CD14-positive monocyte (primary cell): ENCODE measurements at regions not wholly inside any gene's neighbourhood (a gene's known extent, or its start where the extent isn't known, plus 50 kb on each side); places are given as distances from the start of the nearest gene placed in this dataset.
"Not testable (repeated sequence)": the region's sequence is repeated elsewhere in the genome, so short reads cannot be mapped to it uniquely, and the experiment has no call there.

Source experiments
- DNase-seq, 3 donors: peaks; one replicate each; pipeline ENCODE4 v3.0.0-alpha.2; 2011 to 2022
- H2AFZ ChIP-seq: 2 replicates; pipeline ENCODE4 v1.6.0; 2012; ENCODE audit warnings: mild to moderate bottlenecking, low read depth, low read length, inconsistent platforms; ENCODE audit not compliant: insufficient read depth, poor library complexity, severe bottlenecking
- H3K27ac ChIP-seq, 2 donors: 1 replicate in 1 of 2; 2 replicates in 1 of 2; pipeline ENCODE4 v1.5.1; 2012 to 2013; ENCODE audit warnings: low read length in 2 of 2, control low read depth in 1 of 2, inconsistent platforms in 1 of 2, low read depth in 1 of 2, mild to moderate bottlenecking in 1 of 2
- H3K27me3 ChIP-seq, 2 donors: one replicate each; pipeline versions ENCODE4 v1.6.0 to v1.6.1; 2011 to 2013; ENCODE audit warnings: low read length in 2 of 2; ENCODE audit not compliant: control insufficient read depth in 2 of 2, insufficient read depth in 2 of 2
- H3K36me3 ChIP-seq, 2 donors: replicated peaks in 1 of 2; 1 replicate in 1 of 2; 2 replicates in 1 of 2; pipeline versions ENCODE4 v1.5.1 to v1.6.1; 2012 to 2013; ENCODE audit warnings: low read length in 2 of 2, control low read depth in 1 of 2, inconsistent platforms in 1 of 2, mild to moderate bottlenecking in 1 of 2; ENCODE audit not compliant: insufficient read depth in 2 of 2, control insufficient read depth in 1 of 2
- H3K4me1 ChIP-seq, 2 donors: 1 replicate in 1 of 2; 2 replicates in 1 of 2; pipeline versions ENCODE4 v1.5.1 to v1.6.1; 2012 to 2013; ENCODE audit warnings: low read length in 2 of 2, control low read depth in 1 of 2, inconsistent platforms in 1 of 2, mild to moderate bottlenecking in 1 of 2, moderate library complexity in 1 of 2; ENCODE audit not compliant: insufficient read depth in 2 of 2, control insufficient read depth in 1 of 2
- H3K4me2 ChIP-seq: replicated peaks from 2 replicates; pipeline ENCODE3; 2012; ENCODE audit warnings: low read length, moderate library complexity, mild to moderate bottlenecking; ENCODE audit not compliant: poor library complexity, severe bottlenecking; ENCODE audit errors: extremely low read depth
- H3K4me3 ChIP-seq, 3 experiments: fragments of 200-600 bp in 1 of 3; sonication (generic) in 1 of 3; replicated peaks in 1 of 3; 1 replicate in 2 of 3; 2 replicates in 1 of 3; pipeline ENCODE4 v1.5.1; 2011 to 2013; ENCODE audit warnings: low read length in 3 of 3, mild to moderate bottlenecking in 3 of 3, control low read depth in 2 of 3, low read depth in 2 of 3, inconsistent platforms in 1 of 3, moderate library complexity in 1 of 3
- H3K79me2 ChIP-seq: 2 replicates; pipeline ENCODE4 v1.6.0; 2012; ENCODE audit warnings: mild to moderate bottlenecking, control low read depth, inconsistent platforms, low read length, moderate library complexity; ENCODE audit not compliant: insufficient read depth
- H3K9ac ChIP-seq: 2 replicates; pipeline ENCODE4 v1.6.0; 2017; ENCODE audit warnings: low read length, mild to moderate bottlenecking; ENCODE audit not compliant: insufficient read depth, poor library complexity, severe bottlenecking
- H3K9me3 ChIP-seq, 2 donors: replicated peaks in 1 of 2; 1 replicate in 1 of 2; 2 replicates in 1 of 2; pipeline versions ENCODE4 v1.5.1 to v1.6.1; 2012 to 2013; ENCODE audit warnings: low read length in 2 of 2, control low read depth in 1 of 2; ENCODE audit not compliant: control insufficient read depth in 1 of 2, insufficient read depth in 1 of 2
- H4K20me1 ChIP-seq: 2 replicates; pipeline ENCODE4 v1.6.0; 2012; ENCODE audit warnings: mild to moderate bottlenecking, low read length, control low read depth, moderate library complexity; ENCODE audit not compliant: insufficient read depth
- H3K27ac Mint-ChIP-seq, 7 donors: one replicate each; pipeline ENCODE4 v1.8.0; 2020; ENCODE audit warnings: mild to moderate bottlenecking in 7 of 7, mixed read lengths in 7 of 7, moderate library complexity in 6 of 7, inconsistent platforms in 2 of 7
- H3K27me3 Mint-ChIP-seq, 3 donors: one replicate each; pipeline ENCODE4 v1.8.0; 2021 to 2022; ENCODE audit warnings: low read depth in 3 of 3, mild to moderate bottlenecking in 3 of 3, mixed read lengths in 3 of 3, moderate library complexity in 3 of 3, inconsistent platforms in 1 of 3
- H3K36me3 Mint-ChIP-seq, 2 donors: one replicate each; pipeline ENCODE4 v1.8.0; 2020; ENCODE audit warnings: mixed read lengths in 2 of 2, inconsistent platforms in 1 of 2, mild to moderate bottlenecking in 1 of 2
- H3K4me1 Mint-ChIP-seq: one replicate; pipeline ENCODE4 v1.8.0; 2020; ENCODE audit warnings: mild to moderate bottlenecking, mixed read lengths
- H3K4me3 Mint-ChIP-seq, 2 donors: one replicate each; pipeline ENCODE4 v1.8.0; 2020; ENCODE audit warnings: mild to moderate bottlenecking in 2 of 2, mixed read lengths in 2 of 2, moderate library complexity in 1 of 2
- H3K9me3 Mint-ChIP-seq, 7 donors: one replicate each; pipeline ENCODE4 v1.8.0; 2020 to 2022; ENCODE audit warnings: mixed read lengths in 7 of 7, mild to moderate bottlenecking in 6 of 7, moderate library complexity in 6 of 7, inconsistent platforms in 2 of 7
- CTCF ChIP-seq: fragments of 200-600 bp; IDR thresholded peaks from one replicate; pipeline ENCODE4 v1.8.0; 2022; ENCODE audit warnings: antibody characterized with exemption, mild to moderate bottlenecking
- WGBS: methylation state at CpG from one replicate; pipeline ENCODE4 v1.1.5; 2013; ENCODE audit warnings: missing lambda C conversion rate; ENCODE audit not compliant: insufficient coverage; 5-methylcytosine and 5-hydroxymethylcytosine counted together
- intact Hi-C, 2 donors: fragments of 100-400 bp; cut with micrococcal nuclease; formaldehyde crosslinking; loops; one replicate each; pipeline versions ENCODE4 v1.15.0 to v1.15.1; 2023

GRCh38 chr6:60754879-60755278 is 1531.1 kb downstream of the KHDRBS2 start:
- H3K9ac ChIP-seq: no peak overlapping the region
- H2AFZ ChIP-seq: no peak overlapping the region
- H3K4me1 Mint-ChIP-seq: no peaks in the 10 kb centered on the region
- no peaks in the 10 kb centered on the region for H3K36me3 Mint-ChIP-seq
- H3K27ac ChIP-seq: no peak overlapping the region
- H3K27me3 ChIP-seq: no peaks in the 10 kb centered on the region
- peaks cover 17 to 21% of the 10 kb centered on the region in 2 donors for H3K9me3 ChIP-seq
- no peaks in the 10 kb centered on the region for H3K4me1 ChIP-seq
- H3K27me3 Mint-ChIP-seq: peaks cover 0 to 1% (median 0%) of the 10 kb centered on the region in 3 donors
- H3K36me3 ChIP-seq: no peaks in the 10 kb centered on the region
- H3K4me3 Mint-ChIP-seq: no peak overlapping the region
- H3K9me3 Mint-ChIP-seq: peaks cover 8 to 22% (median 12%) of the 10 kb centered on the region in 7 donors
- no peak for TF ChIP-seq CTCF
- H3K4me3 ChIP-seq: no peak overlapping the region
- no peaks in the 10 kb centered on the region for H3K79me2 ChIP-seq
- no peaks in the 10 kb centered on the region for H4K20me1 ChIP-seq
- DNase-seq: no peak
- no peak overlapping the region for H3K27ac Mint-ChIP-seq
- H3K4me2 ChIP-seq: no peak overlapping the region
- intact Hi-C loops: no loop called here

GRCh38 chr6:60750353-60751081 is 1535.5 kb downstream of the KHDRBS2 start:
- H3K27ac Mint-ChIP-seq, H3K4me3 Mint-ChIP-seq, H3K4me2 ChIP-seq, H3K27ac ChIP-seq, DNase-seq, H4K20me1 ChIP-seq, H3K79me2 ChIP-seq, H2AFZ ChIP-seq, H3K9me3 Mint-ChIP-seq, H3K27me3 Mint-ChIP-seq, H3K4me3 ChIP-seq, intact Hi-C loops, H3K4me1 Mint-ChIP-seq, H3K36me3 ChIP-seq, H3K36me3 Mint-ChIP-seq, H3K27me3 ChIP-seq, H3K9ac ChIP-seq, H3K4me1 ChIP-seq: not testable (repeated sequence)
- no CpG with 5 or more reads among the region's 7 CpGs for WGBS
- H3K9me3 ChIP-seq: peaks cover 4 to 17% of the 10 kb centered on the region in 2 donors

- H3K4me2 ChIP-seq, H3K27ac Mint-ChIP-seq, intact Hi-C loops, H3K4me3 Mint-ChIP-seq, H3K27ac ChIP-seq, H3K27me3 ChIP-seq, H3K36me3 ChIP-seq, H3K4me1 ChIP-seq, H4K20me1 ChIP-seq, H2AFZ ChIP-seq, H3K4me1 Mint-ChIP-seq, DNase-seq, H3K9ac ChIP-seq, H3K4me3 ChIP-seq, H3K36me3 Mint-ChIP-seq, H3K27me3 Mint-ChIP-seq, H3K79me2 ChIP-seq: not testable (repeated sequence)
- WGBS: 67% methylated on average over 1 of the region's 2 CpGs
- peaks cover 2 to 19% (median 10%) of the 10 kb centered on the region in 7 donors for H3K9me3 Mint-ChIP-seq
- H3K9me3 ChIP-seq: peaks cover 13 to 18% of the 10 kb centered on the region in 2 donors
Measured at GRCh38 chr6:60747765-60748556, 1538.1 kb downstream of the KHDRBS2 start.
